ENCODE measurements at regions not wholly inside any gene's neighbourhood (a gene's known extent, or its start where the extent isn't known, plus 50 kb on each side); places are given as distances from the start of the nearest gene placed in this dataset.

DNA sequence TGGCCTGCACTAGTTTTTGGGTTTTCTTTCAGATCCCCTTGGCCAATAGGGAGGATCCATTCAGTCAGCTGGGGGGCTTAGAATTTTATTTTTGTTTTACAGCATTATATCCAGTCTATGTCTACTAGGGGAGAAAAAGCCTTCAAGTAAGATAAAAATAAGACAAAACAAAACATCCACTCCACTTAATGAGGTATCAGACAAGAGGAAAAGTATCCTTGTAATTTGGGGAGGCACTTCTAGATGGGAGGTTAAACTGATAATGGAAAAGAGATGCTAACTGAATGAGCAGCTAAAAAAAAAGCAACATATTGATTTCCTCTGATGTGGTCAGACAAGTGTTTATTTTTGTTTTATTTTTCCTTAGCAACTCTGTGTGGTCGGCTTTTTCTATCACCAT lies 278.0 kb upstream of the ANO3 start:
- no peak for DNase-seq

- no peak for DNase-seq
These were observed 269.3 kb upstream of the ANO3 start for GRCh38 chr11:26062660-26063059.

DNA sequence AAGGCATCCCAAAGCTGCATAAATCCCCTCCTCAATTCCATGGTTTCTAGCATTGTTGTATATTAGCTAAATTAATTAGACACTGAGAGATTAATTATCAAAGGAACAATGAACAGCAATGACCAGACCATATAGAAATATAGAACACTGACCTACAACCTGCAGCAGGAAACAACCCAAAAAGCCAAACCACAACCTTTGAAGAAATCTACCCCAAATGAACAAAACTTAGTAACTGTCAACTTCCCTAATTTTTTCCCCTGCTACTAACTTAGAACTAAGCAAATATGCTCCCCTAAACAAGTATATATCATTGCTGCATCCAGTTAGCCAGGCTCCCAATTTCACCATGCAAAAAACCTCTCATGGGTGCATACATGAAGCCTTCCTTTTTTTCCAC lies 268.0 kb upstream of the ANO3 start:
- no peak for DNase-seq

DNA sequence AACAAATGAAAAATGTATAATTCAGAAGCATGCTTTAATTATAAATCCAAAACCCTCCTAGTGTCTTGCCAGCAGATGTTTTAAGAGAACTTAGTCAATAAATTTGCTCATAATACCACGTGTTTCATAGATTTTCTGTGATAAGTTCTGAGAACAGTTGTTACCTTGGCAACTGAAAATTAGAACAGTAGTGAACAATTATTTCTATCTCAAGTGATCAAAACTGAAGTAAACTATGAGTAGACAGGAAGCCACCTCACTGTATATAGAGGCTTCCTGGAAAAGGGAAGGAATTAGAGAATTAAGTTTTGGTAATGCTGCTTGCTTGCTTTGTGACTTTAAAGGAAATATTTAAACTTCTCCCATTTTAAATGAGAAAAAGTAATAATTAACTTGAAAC lies 266.0 kb upstream of the ANO3 start:
- DNase-seq = no peak

DNA sequence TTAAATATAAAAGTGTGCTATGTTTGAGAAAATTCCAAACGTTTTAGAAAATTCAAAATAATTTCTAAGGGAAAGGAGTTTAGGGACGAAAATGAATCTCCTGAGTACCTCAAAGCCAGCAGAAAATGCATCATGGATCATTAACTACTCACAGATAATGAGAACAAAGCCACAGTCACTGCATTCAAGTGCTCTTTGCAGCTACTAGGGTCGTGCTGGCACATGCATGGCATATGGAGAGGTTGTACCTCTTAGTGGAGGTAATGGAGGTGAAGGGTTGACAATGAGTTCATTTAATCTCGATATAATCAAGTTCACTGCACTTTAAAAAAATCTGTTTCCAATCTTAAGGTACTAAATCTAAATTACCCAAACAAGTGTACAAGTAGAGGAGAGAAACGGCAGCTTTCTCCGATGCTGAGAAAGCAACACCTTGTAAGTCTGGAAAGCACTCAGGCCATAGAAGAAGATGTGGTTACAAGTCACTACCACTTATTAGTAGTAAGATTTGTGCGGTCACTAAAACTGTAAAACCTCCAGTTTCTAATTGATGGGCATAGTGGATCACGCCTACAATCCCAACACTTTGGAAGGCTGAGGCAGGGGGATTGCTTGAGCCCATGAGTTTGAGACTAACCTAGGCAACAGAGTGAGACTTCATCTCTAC lies 261.1 kb upstream of the ANO3 start:
- no peak for DNase-seq

- no peak for DNase-seq
These were observed 259.2 kb upstream of the ANO3 start for GRCh38 chr11:26072614-26073153.

GRCh38 chr11:26073646-26074045 lies 258.3 kb upstream of the ANO3 start:
- DNase-seq = no peak

DNA sequence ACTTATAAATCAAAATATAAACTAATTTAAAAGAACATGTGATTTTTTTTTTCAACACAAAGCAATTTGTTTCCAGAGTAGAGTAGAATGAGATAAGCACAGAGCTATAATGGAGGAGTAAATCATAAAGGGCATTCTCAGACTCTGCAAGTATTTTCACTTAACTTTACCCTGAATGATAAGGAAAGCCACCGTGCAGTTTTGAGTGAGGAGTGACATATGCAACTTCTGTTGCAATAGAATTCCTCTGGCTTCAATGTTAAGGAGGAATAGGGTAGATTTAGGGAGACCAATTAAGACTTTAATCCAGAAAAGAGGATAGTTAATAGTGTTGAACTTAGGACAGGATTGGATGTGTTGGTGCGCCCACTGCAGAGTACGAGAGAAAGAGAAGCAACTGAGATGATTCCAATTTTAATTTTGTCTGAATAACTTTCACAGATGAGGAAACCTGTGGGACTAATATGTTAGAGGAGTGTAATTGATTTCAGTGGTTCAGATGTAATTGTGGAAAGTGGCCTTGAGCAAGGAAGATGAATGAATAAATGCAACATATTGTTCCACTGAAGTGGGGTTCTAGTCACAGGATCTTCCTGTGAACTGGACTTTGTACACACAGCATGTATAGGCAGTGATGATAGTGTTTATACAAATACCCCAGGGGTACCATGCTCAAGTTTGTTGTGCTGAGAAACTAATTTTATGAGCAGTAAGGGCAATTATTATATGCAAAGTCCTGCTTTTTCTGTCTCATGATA lies 255.5 kb upstream of the ANO3 start:
- no peak for DNase-seq

DNA sequence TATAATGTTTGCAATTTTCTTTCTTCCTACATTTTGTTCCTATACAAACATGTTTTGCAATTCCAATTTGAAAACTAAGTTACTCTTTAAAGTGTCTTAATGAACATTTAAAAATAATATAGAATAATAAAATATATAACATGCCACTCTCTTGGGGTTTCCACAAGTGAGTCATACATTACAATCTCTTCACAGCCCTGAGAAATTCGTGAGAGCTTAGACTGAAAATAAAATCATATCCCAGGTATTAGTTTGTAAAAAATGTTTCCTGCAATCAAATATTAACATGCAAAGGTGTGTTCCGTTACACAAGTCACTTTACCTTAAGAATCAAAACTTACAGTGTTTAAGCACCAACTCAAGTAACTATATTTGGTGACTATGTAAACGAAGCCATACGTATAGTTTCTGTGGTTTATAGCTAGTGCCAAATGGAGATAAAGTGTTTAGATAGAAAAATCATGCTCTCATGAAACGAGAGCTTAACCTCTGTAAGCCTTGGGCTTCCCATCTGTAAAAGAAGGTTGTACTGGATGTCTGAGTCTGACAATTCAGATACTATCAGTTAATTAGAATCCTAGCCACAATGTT lies 253.6 kb upstream of the ANO3 start:
- DNase-seq = no peak

DNA sequence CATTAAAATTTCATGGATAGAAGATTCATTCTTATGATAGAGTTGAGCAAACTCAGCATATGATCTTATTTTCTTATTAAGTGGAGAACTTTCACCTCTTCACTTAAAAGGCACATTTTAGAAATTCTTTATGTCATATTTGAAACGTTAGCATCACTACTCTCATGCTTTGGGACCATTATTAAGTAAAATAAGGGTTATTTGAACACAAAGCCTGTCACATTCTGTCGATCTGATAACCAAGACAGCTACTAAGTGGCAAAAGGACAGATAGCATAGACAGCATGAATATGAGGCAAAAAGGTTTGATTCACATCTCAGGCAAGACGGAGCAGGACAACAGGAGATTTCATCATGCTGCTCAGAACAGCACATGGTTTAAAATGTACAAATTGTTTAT lies 247.6 kb upstream of the ANO3 start:
- DNase-seq = no peak

GRCh38 chr11:26086028-26086427 lies 245.9 kb upstream of the ANO3 start:
- DNase-seq = no peak

DNA sequence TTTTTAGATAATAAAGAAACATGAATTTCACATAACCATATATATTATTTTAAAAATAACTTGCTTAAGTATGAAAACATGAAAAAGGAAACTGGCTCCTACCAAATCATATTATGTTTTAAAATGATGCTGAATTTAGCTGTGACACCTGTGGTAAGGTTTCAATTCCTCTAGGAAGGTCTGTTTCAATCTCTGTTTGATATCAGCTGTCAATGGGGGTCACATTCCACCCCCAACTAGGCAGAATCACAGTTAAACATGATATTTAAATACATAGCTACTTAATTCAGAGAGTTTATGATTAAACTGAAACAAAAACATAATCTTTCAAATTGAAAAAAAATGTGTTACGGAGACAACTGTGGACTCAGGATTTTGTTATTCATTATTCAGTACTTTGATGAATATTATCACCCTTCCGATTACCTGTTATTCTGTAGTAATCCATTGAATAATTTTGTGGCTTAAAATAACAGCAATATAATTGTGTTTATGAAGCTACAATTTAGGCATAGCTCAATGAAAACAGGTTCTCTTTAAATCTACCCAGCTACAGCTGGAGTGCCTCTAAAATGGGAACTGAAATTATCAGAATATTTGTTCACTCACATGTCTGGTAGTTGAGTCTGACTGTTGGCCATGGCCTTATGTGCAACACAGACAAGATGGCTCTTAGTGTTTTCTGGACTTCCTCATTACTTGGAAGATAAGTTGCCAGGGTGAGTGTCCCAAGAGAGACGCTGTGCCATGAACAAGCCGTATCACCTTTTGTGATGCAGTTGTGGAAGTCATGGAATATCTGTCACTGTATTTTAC lies 244.6 kb upstream of the ANO3 start:
- DNase-seq = no peak

DNA sequence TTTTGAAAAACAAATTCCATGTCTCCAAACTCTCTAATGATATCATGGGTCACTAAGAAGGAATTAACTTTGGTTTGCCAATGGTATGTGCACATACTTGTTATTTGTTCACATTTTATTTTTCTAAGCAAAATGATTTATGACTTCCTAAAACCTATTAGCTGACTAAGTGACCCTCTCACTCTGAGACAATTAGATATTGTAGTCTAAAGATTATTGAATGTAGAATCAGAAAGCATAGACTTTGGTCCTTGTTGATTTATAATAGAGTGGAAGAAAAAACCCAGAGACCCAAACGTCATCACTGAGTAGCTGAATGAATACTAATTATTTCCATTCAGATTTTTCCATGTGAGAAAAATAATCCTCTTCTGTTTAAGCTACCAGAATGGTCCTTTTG lies 243.5 kb upstream of the ANO3 start:
- DNase-seq = no peak

DNA sequence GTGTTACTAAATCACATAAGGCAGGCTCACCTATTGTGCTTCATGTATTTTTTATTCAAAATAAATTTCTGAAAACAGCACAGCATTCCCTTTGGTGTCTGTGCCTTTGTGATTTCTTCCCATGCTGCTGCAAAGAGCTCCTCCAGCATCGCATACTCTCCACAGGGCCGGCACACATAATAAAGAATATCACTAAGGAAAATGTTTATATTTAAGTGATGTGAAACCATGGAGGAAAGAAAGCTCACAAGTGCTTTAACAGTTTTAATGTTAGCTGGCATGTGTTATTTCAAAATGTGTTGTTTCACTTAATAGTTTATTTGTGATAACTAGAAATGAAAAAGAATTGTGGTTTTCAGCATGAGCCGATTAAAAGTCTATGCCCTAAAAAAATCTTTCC lies 241.3 kb upstream of the ANO3 start:
- no peak for DNase-seq

- no peak for DNase-seq
These were observed 238.7 kb upstream of the ANO3 start for GRCh38 chr11:26093206-26093605.

DNA sequence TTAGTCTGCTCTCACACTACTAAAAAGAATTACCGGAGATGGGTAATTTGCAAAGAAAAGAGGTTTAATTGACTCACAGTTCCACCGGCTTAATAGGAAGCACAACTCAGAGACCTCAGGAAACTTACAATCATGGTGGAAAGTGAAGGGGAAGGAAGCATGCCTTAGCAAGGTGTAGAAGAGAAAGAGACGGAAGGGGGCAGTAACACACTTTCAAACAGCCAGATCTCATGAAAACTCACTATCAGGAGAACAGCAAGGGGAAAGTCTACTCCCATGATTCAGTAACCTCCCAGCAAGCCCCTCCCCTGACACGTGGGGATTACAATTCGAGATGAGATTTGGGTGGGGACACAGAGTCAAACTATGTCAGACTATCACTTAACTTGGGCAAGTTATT lies 236.6 kb upstream of the ANO3 start:
- DNase-seq = no peak

GRCh38 chr11:26096451-26096850 lies 235.5 kb upstream of the ANO3 start:
- no peak for DNase-seq

DNA sequence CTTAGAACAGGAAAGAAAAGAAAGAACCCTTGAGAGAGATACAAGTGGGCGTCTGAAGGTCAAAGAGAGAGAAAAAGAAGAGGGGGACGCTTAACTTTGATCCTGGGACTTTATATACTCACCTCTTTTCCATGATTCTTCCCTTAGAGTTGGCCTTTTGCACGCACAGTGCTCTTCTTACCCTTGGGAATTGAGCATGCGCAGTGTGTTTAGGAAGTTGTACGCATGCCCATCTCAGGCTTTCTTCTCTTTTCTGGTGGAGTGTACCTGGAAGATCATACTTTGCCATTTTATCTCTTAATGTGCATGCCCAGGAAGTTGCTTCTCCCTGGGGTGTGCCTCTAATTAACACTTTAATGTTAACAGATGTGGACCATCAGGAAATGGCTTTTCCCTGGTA lies 229.6 kb upstream of the ANO3 start:
- DNase-seq = no peak

GRCh38 chr11:26105762-26106423 lies 226.0 kb upstream of the ANO3 start:
- no peak for DNase-seq

GRCh38 chr11:26106726-26107125 lies 225.2 kb upstream of the ANO3 start:
- DNase-seq = no peak

- no peak for DNase-seq
These were observed 222.1 kb upstream of the ANO3 start for GRCh38 chr11:26109658-26110368.

GRCh38 chr11:26112264-26112663 lies 219.7 kb upstream of the ANO3 start:
- no peak for DNase-seq

Measured in NCI-H774 (cell line).